Right cardiac atrium (tissue), 5 donors: ENCODE measurements at regions not wholly inside any gene's neighbourhood (a gene's known extent, or its start where the extent isn't known, plus 50 kb on each side); places are given as distances from the start of the nearest gene placed in this dataset.

ENCODE experiments used
- ATAC-seq, 2 donors: fragments of 200-7000 bp; cut with Tn5 transposase; one replicate each; pipeline versions ENCODE4 v1.8.0 to v1.9.1; 2020; ENCODE audit warnings: moderate library complexity in 2 of 2, mild to moderate bottlenecking in 1 of 2
- DNase-seq, 3 donors: peaks; one replicate each; pipeline ENCODE4 v3.0.0-alpha.2; 2020
- H3K27ac ChIP-seq: one replicate; pipeline ENCODE4 v1.5.1; 2013; ENCODE audit warnings: mild to moderate bottlenecking, low read length, control low read depth, moderate library complexity
- H3K27me3 ChIP-seq: one replicate; pipeline ENCODE4 v1.6.1; 2013; ENCODE audit not compliant: control insufficient read depth, insufficient read depth
- H3K4me1 ChIP-seq: one replicate; pipeline ENCODE4 v1.6.1; 2013; ENCODE audit warnings: low read length; ENCODE audit not compliant: control insufficient read depth, insufficient read depth
- H3K4me3 ChIP-seq: one replicate; pipeline ENCODE4 v1.5.1; 2013; ENCODE audit warnings: low read length, control low read depth
- H3K9me3 ChIP-seq: one replicate; pipeline ENCODE4 v1.6.1; 2013; ENCODE audit warnings: low read length; ENCODE audit not compliant: control insufficient read depth
- whole genome bisulfite sequencing: extraction: QIAGEN DNeasy Blood & Tissue Kit; methylation state at CpG from one replicate; pipeline ENCODE4 v1.1.7; 2013; 5-methylcytosine and 5-hydroxymethylcytosine counted together
- intact Hi-C, 4 donors: fragments of 100-400 bp; cut with DNase I; formaldehyde crosslinking; loops; one replicate each; pipeline versions ENCODE4 v1.11.0 to v1.14.0; 2022 to 2023
- donor health status: healthy with polysubstance abuse.
- donor health status: DM: no; HTN: yes; CAD: no.
- donor health status: DM: no; HTN: no; CAD: no.
- donor health status: DM: no; HTN: yes; CAD: no; lungs with severe emphysema.
- donor health status: DM: yes; HTN: yes; CAD: no.

GRCh38 chr6:150312395-150312794, 56.4 kb upstream of the IYD start:
- Histone ChIP-seq H3K4me1 (no peaks in the 10 kb centered on the region), H3K4me3 (no peak overlapping the region), H3K9me3 (no peaks in the 10 kb centered on the region), H3K27ac (no peak overlapping the region), H3K27me3 (no peaks in the 10 kb centered on the region)
- no peak for ATAC-seq
- DNase-seq, result no peak
- 75% methylated on average over 5 of the region's 5 CpGs for WGBS
- intact Hi-C loops, result loop anchor here in 1 of 4 donors (2.0 kb wide), 1 partner anchor 34 kb away; no protein-coding TSS in a partner anchor

DNA sequence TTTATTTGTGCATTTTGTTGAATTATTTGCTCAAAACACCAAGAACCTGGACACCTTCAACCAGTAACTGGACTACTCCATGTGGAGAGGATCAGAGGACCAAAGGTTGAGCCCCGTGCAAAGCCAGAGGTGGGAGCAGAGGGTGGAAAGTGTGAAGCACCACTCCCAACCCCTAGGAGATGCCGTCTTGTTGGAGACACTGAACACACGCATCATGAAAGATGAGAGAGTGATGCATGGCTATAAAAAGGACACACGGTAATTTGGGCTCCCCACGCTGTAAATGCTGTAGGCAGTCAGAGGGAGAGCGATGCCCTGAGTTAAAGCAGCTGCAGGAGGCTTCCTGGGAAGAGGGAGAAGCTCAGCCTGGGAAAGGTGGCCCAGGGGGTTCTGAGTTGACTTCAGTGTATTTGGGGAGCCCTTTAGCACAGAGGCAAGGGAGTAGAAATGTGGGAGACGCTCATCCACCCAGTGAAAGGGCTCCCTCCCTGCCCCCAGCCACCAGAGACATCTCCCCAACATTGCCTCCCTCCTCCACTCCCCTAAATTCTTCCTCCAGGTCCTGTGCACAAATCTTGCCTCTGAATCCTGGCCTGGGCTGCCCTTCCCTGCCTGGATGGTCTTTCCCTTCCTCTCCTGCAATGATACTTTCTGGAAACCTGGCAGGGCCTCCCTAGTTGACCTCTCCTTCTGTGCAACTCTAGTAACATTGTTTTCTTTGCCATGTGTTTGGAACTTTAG, 55.8 kb upstream of the IYD start:
- intact Hi-C loops, result loop anchor here in 1 of 4 donors (2.0 kb wide), 1 partner anchor 34 kb away; no protein-coding TSS in a partner anchor
- no peak overlapping the region for H3K4me3 ChIP-seq
- H3K4me1 ChIP-seq, result no peaks in the 10 kb centered on the region
- H3K9me3 ChIP-seq, result no peaks in the 10 kb centered on the region
- 90% methylated on average over 7 of the region's 7 CpGs for WGBS
- DNase-seq (no peak), ATAC-seq (no peak)
- no peaks in the 10 kb centered on the region for H3K27me3 ChIP-seq
- H3K27ac ChIP-seq, result no peak overlapping the region

DNA sequence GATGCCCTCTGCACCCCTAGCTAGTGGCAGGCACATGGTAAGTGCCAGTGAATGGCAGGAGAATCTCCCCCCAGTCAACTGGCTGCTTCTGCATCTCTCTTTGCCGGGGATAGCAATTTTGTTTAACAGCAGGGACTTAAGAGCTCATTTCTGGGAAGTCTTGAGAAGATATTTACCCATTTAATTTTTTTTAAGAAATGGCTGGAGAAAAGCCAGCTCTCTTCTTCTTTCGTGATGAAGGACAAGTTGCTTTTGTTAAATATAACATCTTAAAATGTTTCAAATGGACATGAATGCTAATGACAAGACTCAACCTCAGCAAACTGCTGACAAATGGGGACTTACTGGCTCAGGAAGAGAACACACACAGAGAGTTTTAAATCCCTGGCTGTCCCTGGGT, 55.0 kb upstream of the IYD start:
- ATAC-seq (no peak), DNase-seq (no peak)
- WGBS, result 52% methylated on average over 2 of the region's 2 CpGs
- intact Hi-C loops, result loop anchor here in 1 of 4 donors (2.0 kb wide), 1 partner anchor 35 kb away; no protein-coding TSS in a partner anchor
- no peaks in the 10 kb centered on the region for H3K4me1 ChIP-seq
- H3K27me3 ChIP-seq, result no peaks in the 10 kb centered on the region
- no peak overlapping the region for H3K27ac ChIP-seq
- no peak overlapping the region for H3K4me3 ChIP-seq
- H3K9me3 ChIP-seq, result no peaks in the 10 kb centered on the region

DNA sequence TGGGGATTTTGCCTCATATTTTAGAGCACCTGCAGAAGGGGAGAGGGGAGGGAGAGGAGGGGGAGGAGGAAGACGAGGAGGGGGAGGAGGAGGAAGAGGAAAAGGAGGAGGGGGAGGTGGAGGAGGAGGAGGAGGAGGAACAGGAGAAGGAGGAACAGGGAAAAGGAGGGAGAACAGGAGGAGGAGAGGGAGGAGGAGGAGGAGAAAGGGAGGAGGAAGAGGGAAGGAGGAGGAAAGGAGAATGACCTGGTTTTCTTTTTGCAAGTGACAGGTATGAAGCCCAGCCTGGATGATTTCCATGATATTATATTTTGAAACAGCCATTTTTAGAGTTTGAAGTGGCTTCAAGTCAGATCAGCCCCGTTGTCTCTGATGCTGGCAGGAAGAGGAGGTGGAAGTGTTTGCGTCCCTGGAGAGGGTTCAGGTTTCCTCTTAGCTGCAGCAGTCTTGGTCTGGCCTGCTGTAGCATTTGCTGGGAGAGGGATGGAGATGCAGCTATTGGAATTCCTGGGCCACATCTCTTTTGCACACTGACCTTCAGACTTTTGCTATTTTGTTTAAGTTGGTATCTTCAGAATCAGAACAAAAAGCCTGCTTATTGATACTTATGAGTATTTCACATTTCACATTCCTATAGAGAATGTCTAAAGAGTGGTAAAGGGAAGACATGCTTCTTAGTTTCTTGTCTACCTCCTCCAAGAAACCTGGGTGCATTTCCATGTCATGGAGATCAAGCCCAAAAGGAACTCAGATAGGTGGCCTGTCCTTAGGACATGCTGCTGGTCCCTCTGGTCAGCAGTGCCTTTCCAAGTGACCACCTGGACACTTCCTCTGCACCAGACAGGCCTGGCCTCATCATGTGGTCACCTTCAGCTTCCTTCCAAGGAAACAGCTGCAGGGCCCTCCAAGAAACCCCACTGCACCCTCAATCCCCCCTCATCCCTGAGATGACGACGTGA, 54.3 kb upstream of the IYD start:
- Histone ChIP-seq H3K9me3 (no peaks in the 10 kb centered on the region), H3K4me1 (no peaks in the 10 kb centered on the region), H3K27ac (no peak overlapping the region), H3K4me3 (no peak overlapping the region), H3K27me3 (no peaks in the 10 kb centered on the region)
- intact Hi-C loops, result no loop called here
- DNase-seq (no peak), ATAC-seq (no peak)
- 57% methylated on average over 5 of the region's 5 CpGs for WGBS

GRCh38 chr6:150315626-150316025, 53.2 kb upstream of the IYD start:
- H3K9me3 ChIP-seq, result no peaks in the 10 kb centered on the region
- H3K27ac ChIP-seq, result no peak overlapping the region
- H3K4me1 ChIP-seq, result no peaks in the 10 kb centered on the region
- no peak for DNase-seq
- no peaks in the 10 kb centered on the region for H3K27me3 ChIP-seq
- intact Hi-C loops, result no loop called here
- 97% methylated on average over 4 of the region's 4 CpGs for WGBS
- no peak overlapping the region for H3K4me3 ChIP-seq
- ATAC-seq, result no peak

- H3K27me3 ChIP-seq, result no peaks in the 10 kb centered on the region
- ATAC-seq (no peak), DNase-seq (no peak)
- H3K4me3 ChIP-seq, result no peak overlapping the region
- H3K27ac ChIP-seq, result no peak overlapping the region
- no peaks in the 10 kb centered on the region for H3K9me3 ChIP-seq
- intact Hi-C loops, result no loop called here
- H3K4me1 ChIP-seq, result no peaks in the 10 kb centered on the region
- 93% methylated on average over 5 of the region's 5 CpGs for WGBS
These were observed 51.9 kb upstream of the IYD start for GRCh38 chr6:150316936-150317335.
